A673 (cell line): ENCODE measurements at regions not wholly inside any gene's neighbourhood (a gene's known extent, or its start where the extent isn't known, plus 50 kb on each side); places are given as distances from the start of the nearest gene placed in this dataset.

Experiments
- CTCF ChIP-seq: fragments of 300-800, 200-600 bp; sonication (generic); conservative IDR thresholded peaks from 2 replicates; pipeline ENCODE4 v1.5.1; 2017; ENCODE audit warnings: low read depth, mild to moderate bottlenecking, antibody characterized with exemption, low read length, moderate library complexity, mixed read lengths
- EZH2 ChIP-seq: fragments of 200-600 bp; sonication (generic); IDR thresholded peaks from 2 replicates; pipeline ENCODE4 v1.6.1; 2017; ENCODE audit warnings: borderline replicate concordance, low read depth, mild to moderate bottlenecking, mixed read lengths, antibody characterized with exemption, low read length; ENCODE audit not compliant: poor library complexity, severe bottlenecking

- TF ChIP-seq CTCF (no peak), EZH2 (no peak)
Observed at GRCh38 chr18:42480441-42480840, 525.4 kb downstream of the PIK3C3 start.
